Esophagus muscularis mucosa (tissue), 4 donors: ENCODE measurements at regions not wholly inside any gene's neighbourhood (a gene's known extent, or its start where the extent isn't known, plus 50 kb on each side); places are given as distances from the start of the nearest gene placed in this dataset.

Source experiments
- DNase-seq: peaks from one replicate; pipeline ENCODE4 v3.0.0-alpha.2; 2017; ENCODE audit errors: extremely low spot score
- H3K27ac ChIP-seq, 4 donors: fragments of 200-600 bp; sonication (generic); replicated peaks in 1 of 4; 1 replicate in 3 of 4; 2 replicates in 1 of 4; pipeline ENCODE4 v1.5.1; 2016 to 2019; ENCODE audit warnings: mild to moderate bottlenecking in 1 of 4
- H3K27me3 ChIP-seq, 4 donors: fragments of 200-600 bp; sonication (generic); one replicate each; pipeline versions ENCODE4 v1.5.1 to v1.6.0; 2016 to 2019
- H3K36me3 ChIP-seq, 4 donors: fragments of 200-600 bp; sonication (generic); one replicate each; pipeline ENCODE4 v1.5.1; 2016 to 2019
- H3K4me1 ChIP-seq, 4 donors: fragments of 200-600 bp; sonication (generic); one replicate each; pipeline ENCODE4 v1.5.1; 2016 to 2019
- H3K4me3 ChIP-seq, 4 donors: fragments of 200-600 bp; sonication (generic); 1 replicate in 2 of 4; 2 replicates in 2 of 4; pipeline ENCODE4 v1.5.1; 2016 to 2019; ENCODE audit warnings: mild to moderate bottlenecking in 4 of 4, moderate library complexity in 1 of 4
- H3K9me3 ChIP-seq, 4 donors: fragments of 200-600 bp; sonication (generic); 1 replicate in 3 of 4; 2 replicates in 1 of 4; pipeline ENCODE4 v1.5.1; 2016 to 2019
- EP300 ChIP-seq: sonication (generic); formaldehyde crosslinking; IDR thresholded peaks from one replicate; pipeline ENCODE4 v1.6.1; 2017; ENCODE audit warnings: antibody characterized with exemption
- POLR2A ChIP-seq: fragments of 450-650 bp; IDR thresholded peaks from one replicate; pipeline ENCODE4 v1.6.1; 2017; ENCODE audit warnings: antibody characterized with exemption, moderate library complexity, mild to moderate bottlenecking, low read depth
- POLR2AphosphoS5 ChIP-seq, 2 donors: sonication (generic); formaldehyde crosslinking; IDR thresholded peaks; one replicate each; pipeline ENCODE4 v1.6.1; 2017; ENCODE audit warnings: antibody characterized with exemption in 2 of 2
- WGBS: methylation state at CpG from one replicate; pipeline ENCODE4 v1.1.5; 2018; 5-methylcytosine and 5-hydroxymethylcytosine counted together
- intact Hi-C: fragments of 100-400 bp; cut with DNase I; formaldehyde crosslinking; loops from one replicate; pipeline ENCODE4 v1.15.1; 2023
- TF ChIP-seq, protein P1 (sequence below), 3 experiments: fragments of 200-600 bp in 2 of 3; fragments of 450-650 bp in 1 of 3; sonication (generic) in 2 of 3; IDR thresholded peaks; one replicate each; pipeline ENCODE4 v1.5.1; 2017 to 2019; ENCODE audit warnings: antibody characterized with exemption in 3 of 3, mild to moderate bottlenecking in 2 of 3, moderate library complexity in 1 of 3

DNA sequence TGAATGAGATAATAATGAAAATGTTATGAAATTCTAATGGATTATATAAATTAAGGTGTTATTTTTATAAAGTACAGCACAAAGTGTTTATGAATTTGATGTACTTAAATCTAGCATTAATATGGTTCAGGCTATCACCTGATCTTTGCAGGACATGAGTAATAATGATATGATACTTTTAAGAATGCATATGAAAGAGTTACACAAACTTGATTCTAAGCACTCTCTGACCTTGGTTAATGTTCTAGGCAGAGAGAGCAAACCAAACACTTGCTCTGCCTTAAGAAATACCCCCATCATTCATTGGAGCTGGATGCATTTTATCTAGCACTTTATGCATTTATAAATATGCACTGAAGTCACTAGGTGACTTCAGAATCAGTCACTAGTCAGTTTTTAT, 942.2 kb upstream of the CDH8 start:
- DNase-seq = no peak
- Histone ChIP-seq H3K9me3 (no peaks in the 10 kb centered on the region), H3K4me1 (no peaks in the 10 kb centered on the region), H3K27me3 (no peaks in the 10 kb centered on the region), H3K36me3 (no peaks in the 10 kb centered on the region), H3K27ac (no peak overlapping the region), H3K4me3 (no peak overlapping the region)
- TF ChIP-seq, protein P1, sequence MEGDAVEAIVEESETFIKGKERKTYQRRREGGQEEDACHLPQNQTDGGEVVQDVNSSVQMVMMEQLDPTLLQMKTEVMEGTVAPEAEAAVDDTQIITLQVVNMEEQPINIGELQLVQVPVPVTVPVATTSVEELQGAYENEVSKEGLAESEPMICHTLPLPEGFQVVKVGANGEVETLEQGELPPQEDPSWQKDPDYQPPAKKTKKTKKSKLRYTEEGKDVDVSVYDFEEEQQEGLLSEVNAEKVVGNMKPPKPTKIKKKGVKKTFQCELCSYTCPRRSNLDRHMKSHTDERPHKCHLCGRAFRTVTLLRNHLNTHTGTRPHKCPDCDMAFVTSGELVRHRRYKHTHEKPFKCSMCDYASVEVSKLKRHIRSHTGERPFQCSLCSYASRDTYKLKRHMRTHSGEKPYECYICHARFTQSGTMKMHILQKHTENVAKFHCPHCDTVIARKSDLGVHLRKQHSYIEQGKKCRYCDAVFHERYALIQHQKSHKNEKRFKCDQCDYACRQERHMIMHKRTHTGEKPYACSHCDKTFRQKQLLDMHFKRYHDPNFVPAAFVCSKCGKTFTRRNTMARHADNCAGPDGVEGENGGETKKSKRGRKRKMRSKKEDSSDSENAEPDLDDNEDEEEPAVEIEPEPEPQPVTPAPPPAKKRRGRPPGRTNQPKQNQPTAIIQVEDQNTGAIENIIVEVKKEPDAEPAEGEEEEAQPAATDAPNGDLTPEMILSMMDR (IDR thresholded peaks at IDR 0.05) = no peak
- TF ChIP-seq EP300 (no peak), POLR2A (no peak), POLR2AphosphoS5 (IDR thresholded peaks at IDR 0.05) (no peak)
- intact Hi-C loops = no loop called here

DNA sequence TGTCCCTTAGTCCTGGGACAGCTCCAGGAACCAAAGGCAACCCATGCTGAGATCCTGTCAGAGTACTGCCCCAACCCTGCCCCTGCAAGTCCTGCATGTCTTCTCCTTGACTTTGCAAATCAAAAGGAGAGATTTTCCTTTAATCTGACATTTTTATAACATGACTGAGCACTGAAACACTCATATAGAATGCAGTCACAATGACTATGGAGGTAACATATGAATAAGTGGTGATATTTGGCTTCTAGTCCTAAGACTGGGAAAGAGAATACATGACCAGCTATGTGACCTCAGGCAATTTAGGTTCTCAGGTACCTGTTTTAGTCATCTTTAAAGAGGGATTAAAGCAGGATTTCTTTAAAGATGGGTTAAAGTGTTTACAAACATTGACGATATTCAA, 941.6 kb upstream of the CDH8 start:
- DNase-seq = no peak
- Histone ChIP-seq H3K27me3 (no peaks in the 10 kb centered on the region), H3K9me3 (no peaks in the 10 kb centered on the region), H3K4me1 (no peaks in the 10 kb centered on the region), H3K36me3 (no peaks in the 10 kb centered on the region), H3K4me3 (no peak overlapping the region), H3K27ac (no peak overlapping the region)
- intact Hi-C loops = no loop called here
- TF ChIP-seq, protein P1 (IDR thresholded peaks at IDR 0.05) = no peak
- no peak for TF ChIP-seq POLR2A
- no peak for TF ChIP-seq POLR2AphosphoS5 (IDR thresholded peaks at IDR 0.05)
- no peak for TF ChIP-seq EP300
- 67% methylated on average over 1 of the region's 1 CpG for WGBS

DNA sequence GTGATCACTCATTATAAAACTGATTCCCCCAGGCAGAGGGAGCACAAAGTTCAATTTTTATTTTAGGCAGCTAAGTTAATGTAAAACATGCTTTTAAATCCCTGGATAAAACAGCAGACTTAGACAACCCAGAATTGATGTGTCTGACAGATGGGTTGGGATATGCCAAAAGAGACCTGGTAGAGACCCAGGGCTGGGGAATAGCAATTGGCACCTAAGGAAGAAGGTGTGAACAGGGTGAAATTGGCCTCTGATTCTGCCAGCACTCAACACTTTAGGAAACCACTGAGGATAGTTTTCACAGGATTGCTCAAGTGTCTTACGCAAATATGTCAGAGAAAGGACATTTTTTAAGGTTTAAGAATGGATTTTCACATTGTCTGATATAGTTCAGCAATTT, 938.2 kb upstream of the CDH8 start:
- Histone ChIP-seq H3K9me3 (no peaks in the 10 kb centered on the region), H3K4me3 (no peak overlapping the region), H3K27me3 (no peaks in the 10 kb centered on the region), H3K27ac (no peak overlapping the region), H3K36me3 (no peaks in the 10 kb centered on the region), H3K4me1 (no peaks in the 10 kb centered on the region)
- 92% methylated on average over 1 of the region's 1 CpG for whole genome bisulfite sequencing
- DNase-seq = no peak
- no peak for TF ChIP-seq POLR2AphosphoS5 (IDR thresholded peaks at IDR 0.05)
- TF ChIP-seq, protein P1 (IDR thresholded peaks at IDR 0.05) = no peak
- TF ChIP-seq POLR2A = no peak
- no peak for TF ChIP-seq EP300
- intact Hi-C loops = no loop called here

DNA sequence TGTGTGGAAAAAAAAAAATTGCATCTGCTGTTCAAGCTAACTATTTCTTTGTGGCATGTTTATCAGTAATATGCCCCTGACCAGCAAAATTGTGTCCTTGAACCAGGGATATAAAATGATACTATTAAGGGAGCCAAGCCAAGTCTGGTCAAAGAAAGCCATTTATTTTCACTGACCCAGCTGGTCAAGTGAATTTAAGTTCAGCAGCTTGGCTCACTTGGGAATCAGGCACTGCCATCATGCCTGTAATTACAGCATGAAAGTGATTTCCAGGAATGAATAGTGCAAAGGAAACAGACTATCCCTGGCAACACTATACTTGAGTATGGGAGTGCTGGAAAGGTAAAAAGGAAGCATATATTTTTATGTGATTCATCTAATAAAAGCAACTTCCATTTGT, 934.6 kb upstream of the CDH8 start:
- H3K4me3 ChIP-seq = no peak overlapping the region
- H3K4me1 ChIP-seq = no peaks in the 10 kb centered on the region
- no peak for DNase-seq
- H3K36me3 ChIP-seq = no peaks in the 10 kb centered on the region
- intact Hi-C loops = no loop called here
- no peaks in the 10 kb centered on the region for H3K9me3 ChIP-seq
- H3K27me3 ChIP-seq = no peaks in the 10 kb centered on the region
- no peak overlapping the region for H3K27ac ChIP-seq
- TF ChIP-seq, protein P1 (IDR thresholded peaks at IDR 0.05) = no peak
- TF ChIP-seq POLR2A = no peak
- no peak for TF ChIP-seq EP300

DNA sequence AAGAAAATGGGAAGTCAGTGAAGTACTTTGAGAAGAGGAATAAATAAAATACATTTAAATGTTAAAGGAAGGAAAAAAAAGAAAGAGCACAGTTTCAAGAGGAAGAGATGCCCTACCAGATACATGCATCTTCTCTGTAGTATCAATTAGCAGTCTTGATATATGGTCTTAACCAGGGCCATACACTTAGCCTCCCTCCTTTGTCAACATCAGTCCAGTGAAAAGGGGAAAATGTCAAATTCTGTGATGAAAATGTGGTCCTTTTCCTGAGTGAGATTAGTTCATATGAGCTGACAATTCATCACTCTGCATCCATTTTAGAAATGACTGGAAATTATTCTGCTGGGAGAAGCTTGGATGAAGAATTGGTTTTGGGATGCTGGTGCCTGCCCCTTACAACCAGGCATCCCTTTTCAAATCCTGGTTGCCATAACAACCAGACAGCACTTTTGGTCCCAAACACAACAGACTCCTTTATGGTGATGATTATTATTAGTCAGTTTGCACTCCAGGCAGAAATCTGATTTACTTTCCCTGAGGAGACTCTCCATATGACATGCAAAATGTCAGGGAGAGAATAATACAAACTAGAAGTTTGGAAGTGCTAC, 933.6 kb upstream of the CDH8 start:
- TF ChIP-seq, protein P1 (IDR thresholded peaks at IDR 0.05) = no peak
- no peak for TF ChIP-seq POLR2A
- no peak for TF ChIP-seq POLR2AphosphoS5 (IDR thresholded peaks at IDR 0.05)
- TF ChIP-seq EP300 = no peak
- intact Hi-C loops = no loop called here
- no peak overlapping the region for H3K4me3 ChIP-seq

More for the DNA sequence above, 933.6 kb upstream of the CDH8 start:
- Histone ChIP-seq H3K9me3 (no peaks in the 10 kb centered on the region), H3K4me1 (no peaks in the 10 kb centered on the region), H3K36me3 (no peaks in the 10 kb centered on the region), H3K27ac (no peak overlapping the region), H3K27me3 (no peaks in the 10 kb centered on the region)
- DNase-seq = no peak
